OCI-LY7 (cell line): ENCODE measurements at regions not wholly inside any gene's neighbourhood (a gene's known extent, or its start where the extent isn't known, plus 50 kb on each side); places are given as distances from the start of the nearest gene placed in this dataset.

Experiments
- BruUV-seq: library from RNA; stranded (reverse); fragments of 400-500 nt; replicated peaks from 2 replicates; lab custom pipeline; 2021; lab: Mats Ljungman, UMichigan
- CTCF ChIA-PET: fragments of 300-600 bp; sonication (Branson Sonifier 250); formaldehyde crosslinking; loops from one replicate; lab custom pipeline; 2022; ENCODE audit warnings: antibody characterized with exemption; ENCODE audit not compliant: unreplicated experiment; lab: Charles Lee
- POLR2A ChIA-PET: fragments of 300-600 bp; sonication (Branson Sonifier 250); formaldehyde crosslinking; loops from one replicate; lab custom pipeline; 2022; ENCODE audit warnings: antibody characterized with exemption; lab: Charles Lee
- DNase-seq: peaks from one replicate; pipeline ENCODE4 v3.0.0-alpha.2; 2015; ENCODE audit warnings: low spot score
- H2AFZ ChIP-seq: fragments of 200-600 bp; sonication (generic), shearing (Covaris generic); 2 replicates; pipeline ENCODE4 v1.6.1; 2014; ENCODE audit warnings: mild to moderate bottlenecking, antibody characterized with exemption, low read length, moderate library complexity
- H3K27ac ChIP-seq: fragments of 200-600 bp; sonication (generic); 2 replicates; pipeline ENCODE4 v1.5.1; 2014; ENCODE audit warnings: mixed run types, low read depth, mild to moderate bottlenecking, moderate library complexity, low read length, inconsistent platforms; ENCODE audit not compliant: poor library complexity, severe bottlenecking
- H3K36me3 ChIP-seq: fragments of 200-600 bp; sonication (generic); 2 replicates; pipeline ENCODE4 v1.6.1; 2014; ENCODE audit warnings: mild to moderate bottlenecking, antibody characterized with exemption, low read length, moderate library complexity, mixed read lengths; ENCODE audit not compliant: insufficient read depth
- H3K4me1 ChIP-seq: fragments of 200-600 bp; sonication (generic); 2 replicates; pipeline ENCODE4 v1.5.1; 2014; ENCODE audit warnings: mild to moderate bottlenecking, low read length; ENCODE audit not compliant: insufficient read depth, poor library complexity, severe bottlenecking
- H3K4me2 ChIP-seq: fragments of 200-600 bp; sonication (generic); 2 replicates; pipeline ENCODE4 v1.6.1; 2014; ENCODE audit warnings: mild to moderate bottlenecking, low read length
- H3K4me3 ChIP-seq: fragments of 200-600 bp; sonication (generic); 2 replicates; pipeline ENCODE4 v1.5.1; 2014; ENCODE audit warnings: mild to moderate bottlenecking, low read depth, low read length; ENCODE audit not compliant: poor library complexity, severe bottlenecking
- H3K79me2 ChIP-seq: fragments of 200-600 bp; sonication (generic); 2 replicates; pipeline ENCODE4 v1.6.1; 2016; ENCODE audit warnings: low read depth, mild to moderate bottlenecking, low read length, moderate library complexity, mixed read lengths; ENCODE audit not compliant: insufficient read depth
- H3K9me2 ChIP-seq: fragments of 200-600 bp; sonication (generic); 2 replicates; pipeline ENCODE4 v1.6.1; 2016; ENCODE audit warnings: mild to moderate bottlenecking, low read length, mixed read lengths; ENCODE audit not compliant: insufficient read depth
- H3K9me3 ChIP-seq: fragments of 200-600 bp; sonication (generic); 2 replicates; pipeline ENCODE4 v1.6.1; 2014; ENCODE audit warnings: mild to moderate bottlenecking, mixed run types, low read length, mixed read lengths
- H4K20me1 ChIP-seq: fragments of 200-600 bp; sonication (generic); 2 replicates; pipeline ENCODE4 v1.6.1; 2014; ENCODE audit warnings: mild to moderate bottlenecking, antibody characterized with exemption, low read length, moderate library complexity, mixed read lengths; ENCODE audit not compliant: insufficient read depth
- EZH2phosphoT487 ChIP-seq: fragments of 200-600 bp; sonication (generic); IDR thresholded peaks from 2 replicates; pipeline ENCODE4 v1.6.1; 2018; ENCODE audit warnings: low read depth, borderline replicate concordance, mild to moderate bottlenecking, mixed run types, antibody characterized with exemption, low read length, moderate library complexity, mixed read lengths
- intact Hi-C: fragments of 100-400 bp; cut with micrococcal nuclease; formaldehyde crosslinking; loops from one replicate; pipeline ENCODE4 v1.10.0; 2022; ENCODE audit not compliant: unreplicated experiment
- TF ChIP-seq, protein P1 (sequence below): fragments of 200-600 bp; sonication (generic); conservative IDR thresholded peaks from 2 replicates; pipeline ENCODE4 v1.5.1; 2014; ENCODE audit warnings: mild to moderate bottlenecking, antibody characterized with exemption, low read length, moderate library complexity, mixed read lengths

DNA sequence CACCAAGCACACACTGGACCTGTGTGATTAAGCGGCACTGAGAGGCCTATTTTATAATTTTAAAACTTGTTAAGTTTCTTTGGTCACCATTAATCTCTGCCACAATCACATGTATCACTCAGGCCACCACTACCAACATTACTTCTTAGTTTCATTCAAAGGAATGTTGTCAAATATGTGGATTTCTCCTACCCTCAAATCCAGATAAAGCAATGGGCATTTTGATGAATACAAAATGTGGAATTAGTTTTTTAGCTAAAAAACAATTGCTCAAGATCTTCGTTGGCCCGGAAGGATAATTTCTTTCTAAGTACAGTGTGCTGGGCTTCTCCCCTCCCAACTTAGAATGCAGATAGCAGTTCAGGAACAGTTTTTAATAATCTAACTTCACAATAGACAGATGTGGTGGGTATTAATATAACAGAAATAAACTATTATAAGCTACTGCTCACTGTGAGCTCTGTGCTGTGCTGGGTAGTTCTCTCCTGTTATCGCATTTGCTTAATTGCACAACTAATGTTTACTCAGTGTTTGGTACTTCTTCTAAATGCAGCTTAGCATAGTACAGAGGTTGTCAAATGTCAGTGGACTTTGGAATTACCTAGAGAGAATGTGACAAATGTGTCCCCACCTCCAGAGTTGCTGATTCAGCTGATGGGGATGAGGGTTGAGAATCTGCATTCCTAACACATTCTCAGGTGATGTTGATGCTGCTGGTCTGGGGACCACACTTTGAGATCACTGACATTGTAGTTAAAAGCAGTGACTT is 266.7 kb upstream of the AMIGO2 start:
- POLR2A ChIA-PET: interaction anchor here (0.7 to 0.9 kb wide), 6 partner anchors 10 to 349 kb away, joined by 3 read pairs; no protein-coding TSS in a partner anchor

DNA sequence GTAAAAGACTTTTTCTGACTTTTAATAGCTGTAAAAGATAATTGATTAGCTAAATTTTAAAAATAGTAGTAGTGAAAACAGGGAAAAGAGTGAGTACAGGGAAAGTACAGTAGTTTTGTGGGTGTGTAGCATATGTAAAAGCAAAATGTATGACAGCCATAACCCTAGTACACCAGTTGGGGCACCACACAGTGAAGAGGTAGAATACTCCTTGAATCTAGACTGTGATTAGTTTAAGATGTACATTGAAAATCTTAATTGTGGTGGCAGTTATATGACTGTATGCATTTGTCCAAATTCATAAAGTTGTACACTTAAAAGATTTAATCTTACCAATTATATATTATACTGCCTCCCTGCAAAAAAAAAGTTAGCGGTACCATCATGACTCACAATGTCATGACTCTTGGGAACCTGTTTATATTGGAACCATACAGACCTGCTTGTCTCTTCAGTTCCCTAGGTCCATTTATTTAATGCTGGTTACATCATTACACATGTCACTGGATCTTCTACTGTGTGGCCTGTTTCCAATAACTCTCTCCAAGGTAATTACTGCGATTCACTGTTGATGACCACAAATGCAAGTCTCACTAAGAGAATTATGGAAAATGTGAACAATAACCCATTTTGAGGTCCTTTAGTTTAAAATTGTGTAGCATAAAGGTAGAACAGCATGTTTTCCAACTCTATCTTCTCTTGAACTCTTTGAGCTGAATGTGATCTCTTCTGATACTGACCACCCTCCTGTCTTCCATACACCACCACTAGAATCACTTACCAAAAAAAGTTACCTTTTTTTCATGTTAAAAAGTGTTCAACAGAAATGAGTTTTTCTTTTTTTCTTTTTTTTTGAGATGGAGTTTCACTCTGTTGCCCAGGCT is 264.2 kb upstream of the AMIGO2 start:
- no peaks in the 10 kb centered on the region for H3K9me3 ChIP-seq
- ChIA-PET CTCF (no interaction called here), POLR2A (no interaction called here)
- TF ChIP-seq, protein P1, sequence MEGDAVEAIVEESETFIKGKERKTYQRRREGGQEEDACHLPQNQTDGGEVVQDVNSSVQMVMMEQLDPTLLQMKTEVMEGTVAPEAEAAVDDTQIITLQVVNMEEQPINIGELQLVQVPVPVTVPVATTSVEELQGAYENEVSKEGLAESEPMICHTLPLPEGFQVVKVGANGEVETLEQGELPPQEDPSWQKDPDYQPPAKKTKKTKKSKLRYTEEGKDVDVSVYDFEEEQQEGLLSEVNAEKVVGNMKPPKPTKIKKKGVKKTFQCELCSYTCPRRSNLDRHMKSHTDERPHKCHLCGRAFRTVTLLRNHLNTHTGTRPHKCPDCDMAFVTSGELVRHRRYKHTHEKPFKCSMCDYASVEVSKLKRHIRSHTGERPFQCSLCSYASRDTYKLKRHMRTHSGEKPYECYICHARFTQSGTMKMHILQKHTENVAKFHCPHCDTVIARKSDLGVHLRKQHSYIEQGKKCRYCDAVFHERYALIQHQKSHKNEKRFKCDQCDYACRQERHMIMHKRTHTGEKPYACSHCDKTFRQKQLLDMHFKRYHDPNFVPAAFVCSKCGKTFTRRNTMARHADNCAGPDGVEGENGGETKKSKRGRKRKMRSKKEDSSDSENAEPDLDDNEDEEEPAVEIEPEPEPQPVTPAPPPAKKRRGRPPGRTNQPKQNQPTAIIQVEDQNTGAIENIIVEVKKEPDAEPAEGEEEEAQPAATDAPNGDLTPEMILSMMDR: no peak
- TF ChIP-seq EZH2phosphoT487: no peak
- no peak overlapping the region for H2AFZ ChIP-seq
- no peak for DNase-seq
- H3K4me1 ChIP-seq: no peaks in the 10 kb centered on the region
- no TSS peak for BruUV-seq
- no peaks in the 10 kb centered on the region for H3K79me2 ChIP-seq
- H4K20me1 ChIP-seq: no peaks in the 10 kb centered on the region
- intact Hi-C loops: no loop called here
- no peak overlapping the region for H3K27ac ChIP-seq
- no peaks in the 10 kb centered on the region for H3K36me3 ChIP-seq
- H3K4me3 ChIP-seq: no peak overlapping the region
- H3K4me2 ChIP-seq: no peak overlapping the region
- H3K9me2 ChIP-seq: no peaks in the 10 kb centered on the region

More for the DNA sequence above, 266.7 kb upstream of the AMIGO2 start:
- CTCF ChIA-PET: interaction anchor here (1.5 kb wide), 1 partner anchor 51 kb away, joined by 3 read pairs; no protein-coding TSS in a partner anchor
- no peaks in the 10 kb centered on the region for H3K9me2 ChIP-seq
- no peak overlapping the region for H2AFZ ChIP-seq
- no peaks in the 10 kb centered on the region for H3K79me2 ChIP-seq
- intact Hi-C loops: loop anchor here (1.0 kb wide), 1 partner anchor 34 kb away; no protein-coding TSS in a partner anchor
- no peak overlapping the region for H3K4me3 ChIP-seq
- no peaks in the 10 kb centered on the region for H4K20me1 ChIP-seq
- H3K4me1 ChIP-seq: peaks cover 7% of the 10 kb centered on the region
- H3K27ac ChIP-seq: no peak overlapping the region
- no peaks in the 10 kb centered on the region for H3K9me3 ChIP-seq
- no peak for DNase-seq
- TF ChIP-seq, protein P1: no peak
- TF ChIP-seq EZH2phosphoT487: no peak
- BruUV-seq: no TSS peak
- no peak overlapping the region for H3K4me2 ChIP-seq
- no peaks in the 10 kb centered on the region for H3K36me3 ChIP-seq
